ENCODE measurements at regions not wholly inside any gene's neighbourhood (a gene's known extent, or its start where the extent isn't known, plus 50 kb on each side); places are given as distances from the start of the nearest gene placed in this dataset.

- no peak for DNase-seq (ENCODE audit: low read depth)
- TF ChIP-seq CTCF (IDR thresholded peaks at IDR 0.05; ENCODE audit: insufficient read depth, low read length, poor library complexity, severe bottlenecking), result no peak
- no peaks in the 10 kb centered on the region for H3K36me3 ChIP-seq (ENCODE audit: control insufficient read depth, insufficient read depth, low read length)
- no peak overlapping the region for H3K4me3 ChIP-seq (ENCODE audit: low read depth, low read length)
- no peaks in the 10 kb centered on the region for H3K27me3 ChIP-seq (ENCODE audit: control insufficient read depth, insufficient read depth, low read length)
Observed at GRCh38 chr19:30817197-30817596, 445.0 kb downstream of the ZNF536 start.

GRCh38 chr19:30815889-30816580 is 443.9 kb downstream of the ZNF536 start:
- Histone ChIP-seq H3K36me3 (ENCODE audit: control insufficient read depth, insufficient read depth, low read length) (no peaks in the 10 kb centered on the region), H3K27me3 (ENCODE audit: control insufficient read depth, insufficient read depth, low read length) (no peaks in the 10 kb centered on the region), H3K4me3 (ENCODE audit: low read depth, low read length) (no peak overlapping the region)
- DNase-seq (ENCODE audit: low read depth), result no peak
- no peak for TF ChIP-seq CTCF (IDR thresholded peaks at IDR 0.05; ENCODE audit: insufficient read depth, low read length, poor library complexity, severe bottlenecking)

GRCh38 chr19:30812099-30812678 is 440.0 kb downstream of the ZNF536 start:
- no peak for DNase-seq (ENCODE audit: low read depth)
- Histone ChIP-seq H3K4me3 (ENCODE audit: low read depth, low read length) (no peak overlapping the region), H3K36me3 (ENCODE audit: control insufficient read depth, insufficient read depth, low read length) (no peaks in the 10 kb centered on the region), H3K27me3 (ENCODE audit: control insufficient read depth, insufficient read depth, low read length) (no peaks in the 10 kb centered on the region)
- no peak for TF ChIP-seq CTCF (IDR thresholded peaks at IDR 0.05; ENCODE audit: insufficient read depth, low read length, poor library complexity, severe bottlenecking)

GRCh38 chr19:30811397-30812098 is 439.4 kb downstream of the ZNF536 start:
- TF ChIP-seq CTCF (IDR thresholded peaks at IDR 0.05; ENCODE audit: insufficient read depth, low read length, poor library complexity, severe bottlenecking), result no peak
- DNase-seq (ENCODE audit: low read depth), result no peak
- Histone ChIP-seq H3K27me3 (ENCODE audit: control insufficient read depth, insufficient read depth, low read length) (no peaks in the 10 kb centered on the region), H3K36me3 (ENCODE audit: control insufficient read depth, insufficient read depth, low read length) (no peaks in the 10 kb centered on the region), H3K4me3 (ENCODE audit: low read depth, low read length) (no peak overlapping the region)

- TF ChIP-seq CTCF (IDR thresholded peaks at IDR 0.05; ENCODE audit: insufficient read depth, low read length, poor library complexity, severe bottlenecking), result no peak
- no peaks in the 10 kb centered on the region for H3K27me3 ChIP-seq (ENCODE audit: control insufficient read depth, insufficient read depth, low read length)
- H3K4me3 ChIP-seq (ENCODE audit: low read depth, low read length), result no peak overlapping the region
- DNase-seq (ENCODE audit: low read depth), result no peak
- H3K36me3 ChIP-seq (ENCODE audit: control insufficient read depth, insufficient read depth, low read length), result no peaks in the 10 kb centered on the region
Observed at GRCh38 chr19:30810726-30811125, 438.5 kb downstream of the ZNF536 start.

Data from kidney epithelial cell (primary cell).